Hepatocyte (in vitro differentiated cells): ENCODE measurements at regions not wholly inside any gene's neighbourhood (a gene's known extent, or its start where the extent isn't known, plus 50 kb on each side); places are given as distances from the start of the nearest gene placed in this dataset.

Source experiments
- DNase-seq: peaks from one replicate; pipeline ENCODE4 v3.0.0-alpha.2; 2016; ENCODE audit warnings: low spot score
- H2AFZ ChIP-seq: fragments of 200-600 bp; sonication (generic); 2 replicates; pipeline ENCODE4 v1.6.0; 2016; ENCODE audit warnings: antibody characterized with exemption, mild to moderate bottlenecking
- H3K27ac ChIP-seq: fragments of 200-600 bp; sonication (generic); 2 replicates; pipeline ENCODE4 v1.5.1; 2016; ENCODE audit warnings: mild to moderate bottlenecking
- H3K27me3 ChIP-seq: fragments of 200-600 bp; sonication (generic); 2 replicates; pipeline ENCODE4 v1.6.1; 2016
- H3K36me3 ChIP-seq: fragments of 200-600 bp; sonication (generic); replicated peaks from 2 replicates; pipeline ENCODE4 v1.5.1; 2016; ENCODE audit warnings: low read depth; ENCODE audit not compliant: insufficient read depth
- H3K4me1 ChIP-seq: fragments of 200-600 bp; sonication (generic); 2 replicates; pipeline ENCODE4 v1.5.1; 2016; ENCODE audit warnings: mild to moderate bottlenecking, moderate library complexity; ENCODE audit not compliant: insufficient read depth
- H3K4me2 ChIP-seq: fragments of 200-600 bp; sonication (generic); 2 replicates; pipeline ENCODE4 v1.6.0; 2016
- H3K4me3 ChIP-seq: fragments of 200-600 bp; sonication (generic); 2 replicates; pipeline ENCODE4 v1.5.1; 2016; ENCODE audit warnings: mild to moderate bottlenecking
- H3K79me2 ChIP-seq: fragments of 200-600 bp; sonication (generic); 2 replicates; pipeline ENCODE4 v1.6.0; 2017; ENCODE audit warnings: mild to moderate bottlenecking
- H3K9me2 ChIP-seq: fragments of 200-600 bp; sonication (generic); replicated peaks from 2 replicates; pipeline ENCODE4 v1.6.0; 2017; ENCODE audit warnings: mild to moderate bottlenecking; ENCODE audit not compliant: insufficient read depth
- H3K9me3 ChIP-seq: fragments of 200-600 bp; sonication (generic); 2 replicates; pipeline ENCODE4 v1.5.1; 2016; ENCODE audit warnings: low read depth, mild to moderate bottlenecking
- H4K20me1 ChIP-seq: fragments of 200-600 bp; sonication (generic); 2 replicates; pipeline ENCODE4 v1.6.0; 2016; ENCODE audit warnings: mild to moderate bottlenecking; ENCODE audit not compliant: insufficient read depth, poor library complexity, severe bottlenecking
- CTCF ChIP-seq: fragments of 200-600 bp; sonication (generic); IDR thresholded peaks from 2 replicates; pipeline ENCODE4 v1.5.1; 2016; ENCODE audit warnings: antibody characterized with exemption, mild to moderate bottlenecking; ENCODE audit not compliant: poor library complexity
- EZH2 ChIP-seq: fragments of 200-600 bp; sonication (generic); IDR thresholded peaks from 2 replicates; pipeline ENCODE4 v1.6.1; 2016; ENCODE audit warnings: antibody characterized with exemption, mild to moderate bottlenecking, borderline replicate concordance
- EZH2phosphoT487 ChIP-seq: fragments of 200-600 bp; sonication (generic); IDR thresholded peaks from one replicate; pipeline ENCODE4 v1.6.1; 2018; ENCODE audit warnings: antibody characterized with exemption, mild to moderate bottlenecking, low read depth, moderate library complexity; ENCODE audit not compliant: unreplicated experiment, severe bottlenecking
- WGBS: methylation state at CpG from one replicate; pipeline ENCODE4 v1.1.6; 2016; ENCODE audit warnings: low lambda C conversion rate; ENCODE audit errors: missing lambda C conversion rate; 5-methylcytosine and 5-hydroxymethylcytosine counted together

- H3K4me3 ChIP-seq = no peak overlapping the region
- 86% methylated on average over 2 of the region's 2 CpGs for WGBS
- no peak overlapping the region for H3K4me2 ChIP-seq
- TF ChIP-seq EZH2phosphoT487 (no peak), EZH2 (no peak), CTCF (no peak)
- no peak overlapping the region for H2AFZ ChIP-seq
- no peaks in the 10 kb centered on the region for H3K9me2 ChIP-seq
- no peak for DNase-seq
- no peaks in the 10 kb centered on the region for H3K4me1 ChIP-seq
- no peaks in the 10 kb centered on the region for H3K36me3 ChIP-seq
- no peaks in the 10 kb centered on the region for H4K20me1 ChIP-seq
- no peak overlapping the region for H3K27ac ChIP-seq
- no peaks in the 10 kb centered on the region for H3K27me3 ChIP-seq
- H3K79me2 ChIP-seq = no peaks in the 10 kb centered on the region
- H3K9me3 ChIP-seq = no peaks in the 10 kb centered on the region
Observed at GRCh38 chr2:123895651-123896050, 129.4 kb upstream of the CNTNAP5 start.

- Histone ChIP-seq H3K4me2 (no peak overlapping the region), H2AFZ (no peak overlapping the region), H3K36me3 (no peaks in the 10 kb centered on the region), H3K4me1 (no peaks in the 10 kb centered on the region), H4K20me1 (no peaks in the 10 kb centered on the region), H3K9me2 (no peaks in the 10 kb centered on the region), H3K79me2 (no peaks in the 10 kb centered on the region), H3K4me3 (no peak overlapping the region), H3K9me3 (peaks cover 6% of the 10 kb centered on the region), H3K27me3 (no peaks in the 10 kb centered on the region), H3K27ac (no peak overlapping the region)
- TF ChIP-seq EZH2 (no peak), CTCF (no peak), EZH2phosphoT487 (no peak)
- 75% methylated on average over 3 of the region's 3 CpGs for WGBS
- DNase-seq = no peak
Observed at GRCh38 chr2:123901256-123901655, 123.8 kb upstream of the CNTNAP5 start.

- Histone ChIP-seq H3K9me2 (no peaks in the 10 kb centered on the region), H3K27ac (no peak overlapping the region), H3K36me3 (no peaks in the 10 kb centered on the region), H3K4me2 (no peak overlapping the region), H3K9me3 (peaks cover 4% of the 10 kb centered on the region), H3K4me1 (no peaks in the 10 kb centered on the region), H3K79me2 (no peaks in the 10 kb centered on the region), H4K20me1 (no peaks in the 10 kb centered on the region), H3K27me3 (no peaks in the 10 kb centered on the region), H2AFZ (no peak overlapping the region), H3K4me3 (no peak overlapping the region)
- no peak for DNase-seq
- WGBS = 68% methylated on average over 2 of the region's 2 CpGs
- no peak for TF ChIP-seq EZH2phosphoT487
- no peak for TF ChIP-seq CTCF
- TF ChIP-seq EZH2 = no peak
Observed at GRCh38 chr2:123906361-123906760, 118.7 kb upstream of the CNTNAP5 start.

- no peaks in the 10 kb centered on the region for H3K9me2 ChIP-seq
- H3K36me3 ChIP-seq = no peaks in the 10 kb centered on the region
- no peaks in the 10 kb centered on the region for H3K79me2 ChIP-seq
- 76% methylated on average over 2 of the region's 2 CpGs for WGBS
- H4K20me1 ChIP-seq = no peaks in the 10 kb centered on the region
- H3K9me3 ChIP-seq = no peaks in the 10 kb centered on the region
- no peak for TF ChIP-seq CTCF
- TF ChIP-seq EZH2phosphoT487 = no peak
- no peak for TF ChIP-seq EZH2
- no peak overlapping the region for H3K4me2 ChIP-seq
- H3K4me1 ChIP-seq = no peaks in the 10 kb centered on the region
- no peaks in the 10 kb centered on the region for H3K27me3 ChIP-seq
- H3K27ac ChIP-seq = no peak overlapping the region
- no peak overlapping the region for H2AFZ ChIP-seq
- H3K4me3 ChIP-seq = no peak overlapping the region
- DNase-seq = no peak
Observed at GRCh38 chr2:123908522-123908921, 116.6 kb upstream of the CNTNAP5 start.
